GM12873 (cell line): ENCODE measurements at regions not wholly inside any gene's neighbourhood (a gene's known extent, or its start where the extent isn't known, plus 50 kb on each side); places are given as distances from the start of the nearest gene placed in this dataset.

ENCODE experiments used
- CTCF ChIP-seq: IDR thresholded peaks from 2 replicates; pipeline ENCODE4 v1.5.1; 2012; ENCODE audit warnings: low read depth, mild to moderate bottlenecking, moderate library complexity, low read length, control low read depth; ENCODE audit not compliant: insufficient read depth; ENCODE audit errors: missing control alignments

- TF ChIP-seq CTCF = no peak
Measured at GRCh38 chr4:35824231-35824630, 420.1 kb downstream of the ARAP2 start.

- TF ChIP-seq CTCF = no peak
Measured at GRCh38 chr4:35835893-35836292, 408.4 kb downstream of the ARAP2 start.

GRCh38 chr4:35836596-35836995 lies 407.7 kb downstream of the ARAP2 start:
- no peak for TF ChIP-seq CTCF

- no peak for TF ChIP-seq CTCF
Measured at GRCh38 chr4:35867057-35867456, 377.3 kb downstream of the ARAP2 start.

- TF ChIP-seq CTCF = no peak
Measured at GRCh38 chr4:35872273-35872672, 372.0 kb downstream of the ARAP2 start.

GRCh38 chr4:35879479-35879878 lies 364.8 kb downstream of the ARAP2 start:
- no peak for TF ChIP-seq CTCF

- no peak for TF ChIP-seq CTCF
Measured at GRCh38 chr4:35883108-35883507, 361.2 kb downstream of the ARAP2 start.
